Mesenchymal stem cell (in vitro differentiated cells and primary cell): ENCODE measurements at regions not wholly inside any gene's neighbourhood (a gene's known extent, or its start where the extent isn't known, plus 50 kb on each side); places are given as distances from the start of the nearest gene placed in this dataset.

Experiments
- DNase-seq: peaks from one replicate; pipeline ENCODE4 v3.0.0-alpha.2; 2013
- H2AFZ ChIP-seq: one replicate; pipeline ENCODE4 v1.6.1; 2013; ENCODE audit warnings: low read depth, mild to moderate bottlenecking, control low read depth, inconsistent platforms, low read length, moderate library complexity
- H2AK5ac ChIP-seq: 2 replicates; pipeline ENCODE4 v1.6.1; 2013; ENCODE audit warnings: low read length, moderate library complexity, mild to moderate bottlenecking, inconsistent platforms; ENCODE audit not compliant: severe bottlenecking
- H2BK120ac ChIP-seq: one replicate; pipeline ENCODE4 v1.6.1; 2013; ENCODE audit warnings: low read depth, mild to moderate bottlenecking, inconsistent platforms, low read length, moderate library complexity
- H2BK12ac ChIP-seq, 2 experiments: one replicate each; pipeline ENCODE4 v1.6.1; 2013; ENCODE audit warnings: inconsistent platforms in 2 of 2, low read length in 2 of 2, mild to moderate bottlenecking in 2 of 2, moderate library complexity in 2 of 2, control low read depth in 1 of 2
- H2BK15ac ChIP-seq: one replicate; pipeline ENCODE4 v1.6.1; 2013; ENCODE audit warnings: mild to moderate bottlenecking, low read depth, inconsistent platforms; ENCODE audit not compliant: poor library complexity, severe bottlenecking
- H2BK5ac ChIP-seq: 2 replicates; pipeline ENCODE4 v1.6.1; 2013; ENCODE audit warnings: low read depth, mild to moderate bottlenecking, low read length, control low read depth, inconsistent platforms; ENCODE audit not compliant: poor library complexity, severe bottlenecking
- H3K14ac ChIP-seq, 2 experiments: one replicate each; pipeline ENCODE4 v1.6.1; 2013; ENCODE audit warnings: inconsistent platforms in 2 of 2, low read length in 2 of 2, control low read depth in 1 of 2, mild to moderate bottlenecking in 1 of 2, moderate library complexity in 1 of 2
- H3K18ac ChIP-seq, 2 experiments: one replicate each; pipeline ENCODE4 v1.6.1; 2013; ENCODE audit warnings: inconsistent platforms in 2 of 2, low read length in 2 of 2, control low read depth in 1 of 2, low read depth in 1 of 2, mild to moderate bottlenecking in 1 of 2
- H3K23ac ChIP-seq, 2 experiments: one replicate each; pipeline ENCODE4 v1.6.1; 2013; ENCODE audit warnings: inconsistent platforms in 2 of 2, low read length in 2 of 2, mild to moderate bottlenecking in 2 of 2, moderate library complexity in 2 of 2, control low read depth in 1 of 2
- H3K27ac ChIP-seq: 2 replicates; pipeline ENCODE4 v1.5.1; 2013; ENCODE audit warnings: mild to moderate bottlenecking, moderate library complexity, low read length, control low read depth, inconsistent platforms; ENCODE audit not compliant: poor library complexity, severe bottlenecking
- H3K27me3 ChIP-seq, 2 experiments: 2 replicates each; pipeline versions ENCODE4 v1.6.1 to v1.7.0; 2013; ENCODE audit warnings: low read length in 2 of 2, mild to moderate bottlenecking in 2 of 2, moderate library complexity in 2 of 2, control low read depth in 1 of 2, inconsistent platforms in 1 of 2; ENCODE audit not compliant: control insufficient read depth in 1 of 2, insufficient read depth in 1 of 2
- H3K36me3 ChIP-seq, 2 experiments: 2 replicates each; pipeline versions ENCODE4 v1.6.1 to v1.7.0; 2013; ENCODE audit warnings: low read length in 2 of 2, control low read depth in 1 of 2, inconsistent platforms in 1 of 2, low read depth in 1 of 2, mild to moderate bottlenecking in 1 of 2; ENCODE audit not compliant: insufficient read depth in 2 of 2, control insufficient read depth in 1 of 2
- H3K4ac ChIP-seq, 2 experiments: one replicate each; pipeline ENCODE4 v1.6.1; 2013; ENCODE audit warnings: inconsistent platforms in 2 of 2, low read length in 2 of 2, mild to moderate bottlenecking in 2 of 2, moderate library complexity in 2 of 2, control low read depth in 1 of 2, low read depth in 1 of 2
- H3K4me1 ChIP-seq: 2 replicates; pipeline ENCODE4 v1.6.1; 2013; ENCODE audit warnings: low read depth, low read length, control low read depth; ENCODE audit not compliant: control insufficient read depth, insufficient read depth
- H3K4me2 ChIP-seq: 2 replicates; pipeline ENCODE4 v1.6.1; 2013; ENCODE audit warnings: low read length, mild to moderate bottlenecking, inconsistent platforms; ENCODE audit not compliant: poor library complexity, severe bottlenecking
- H3K4me3 ChIP-seq, 2 experiments: 2 replicates each; pipeline versions ENCODE4 v1.5.1 to v1.7.0; 2013; ENCODE audit warnings: low read length in 2 of 2, mild to moderate bottlenecking in 2 of 2, control low read depth in 1 of 2, low read depth in 1 of 2; ENCODE audit not compliant: insufficient read depth in 1 of 2
- H3K79me1 ChIP-seq: replicated peaks from 2 replicates; pipeline ENCODE4 v1.6.1; 2013; ENCODE audit warnings: mild to moderate bottlenecking, control low read depth, low read length, inconsistent platforms; ENCODE audit not compliant: poor library complexity, severe bottlenecking
- H3K9ac ChIP-seq: 2 replicates; pipeline ENCODE4 v1.7.0; 2013; ENCODE audit warnings: mild to moderate bottlenecking, low read length, moderate library complexity
- H3K9me3 ChIP-seq: 2 replicates; pipeline ENCODE4 v1.7.0; 2013; ENCODE audit warnings: mild to moderate bottlenecking, low read length; ENCODE audit not compliant: control insufficient read depth
- H4K8ac ChIP-seq: one replicate; pipeline ENCODE4 v1.6.1; 2013; ENCODE audit warnings: inconsistent platforms, mild to moderate bottlenecking, low read length, moderate library complexity
- H4K91ac ChIP-seq: one replicate; pipeline ENCODE4 v1.6.1; 2013; ENCODE audit warnings: mild to moderate bottlenecking, low read length, inconsistent platforms
- WGBS: methylation state at CpG from one replicate; pipeline ENCODE4 v1.1.7; 2013; ENCODE audit warnings: mixed read lengths; 5-methylcytosine and 5-hydroxymethylcytosine counted together

- H3K18ac ChIP-seq = no peak overlapping the region
- no peak for DNase-seq
- no peak overlapping the region for H2BK120ac ChIP-seq
- no peak overlapping the region for H3K23ac ChIP-seq
- no peak overlapping the region for H2BK12ac ChIP-seq
- no peak overlapping the region for H3K27ac ChIP-seq
- no peak overlapping the region for H2AK5ac ChIP-seq
- no peak overlapping the region for H2BK5ac ChIP-seq
- H4K8ac ChIP-seq = no peak overlapping the region
- no peak overlapping the region for H2AFZ ChIP-seq
- WGBS = 91% methylated on average over 4 of the region's 4 CpGs
- no peak overlapping the region for H3K4ac ChIP-seq
- H3K36me3 ChIP-seq = no peaks in the 10 kb centered on the region
- no peak overlapping the region for H3K9ac ChIP-seq
- no peaks in the 10 kb centered on the region for H3K79me1 ChIP-seq
- H4K91ac ChIP-seq = no peak overlapping the region
- H3K14ac ChIP-seq = no peak overlapping the region
- no peaks in the 10 kb centered on the region for H3K4me1 ChIP-seq
- H3K9me3 ChIP-seq = no peaks in the 10 kb centered on the region
- H2BK15ac ChIP-seq = no peak overlapping the region
- no peak overlapping the region for H3K4me3 ChIP-seq
- no peaks in the 10 kb centered on the region for H3K27me3 ChIP-seq
- no peak overlapping the region for H3K4me2 ChIP-seq
These were observed 67.4 kb upstream of the VRK2 start for GRCh38 chr2:57979158-57979557.

DNA sequence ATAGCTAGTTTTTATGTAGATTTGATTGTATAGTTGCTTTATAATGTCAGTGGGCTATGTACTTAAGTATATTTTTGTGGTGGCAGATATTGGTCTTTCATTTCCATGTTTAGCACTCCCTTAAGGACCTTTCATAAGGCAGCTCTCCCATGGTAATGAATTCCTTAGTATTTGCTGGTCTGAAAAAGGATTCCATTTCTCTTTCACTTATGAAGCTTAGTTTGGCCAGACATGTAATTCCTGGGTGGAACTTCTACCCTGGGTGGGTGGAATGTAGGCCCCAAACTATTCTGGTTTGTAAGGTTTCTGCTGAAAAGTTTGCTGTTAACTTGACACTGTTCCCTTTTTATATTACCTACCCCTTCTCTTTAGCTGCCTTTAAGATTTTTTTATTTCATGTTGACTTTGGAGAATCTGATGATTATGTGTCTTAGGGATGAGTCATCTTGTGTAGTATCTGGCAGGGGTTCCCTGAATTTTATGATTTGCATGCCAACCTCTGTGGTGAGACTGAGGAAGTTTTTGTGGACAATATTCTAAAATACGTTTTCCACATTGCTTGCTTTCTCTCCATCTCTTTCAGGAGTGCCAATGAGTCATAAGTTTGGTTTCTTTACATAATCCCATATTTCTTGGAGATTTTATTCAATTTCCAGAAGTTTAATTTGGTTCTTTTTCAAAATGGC is 65.4 kb upstream of the VRK2 start:
- peak overlapping the region in 1 of 2 experiments; percentile 1 for H3K4me3 ChIP-seq
- H3K27ac ChIP-seq = no peak overlapping the region
- no peak overlapping the region for H3K4me2 ChIP-seq
- H2AFZ ChIP-seq = no peak overlapping the region
- H3K79me1 ChIP-seq = no peaks in the 10 kb centered on the region
- no peak overlapping the region for H4K8ac ChIP-seq
- no peak overlapping the region for H2AK5ac ChIP-seq
- H2BK12ac ChIP-seq = no peak overlapping the region
- no peak overlapping the region for H2BK15ac ChIP-seq
- H3K14ac ChIP-seq = no peak overlapping the region
- H4K91ac ChIP-seq = no peak overlapping the region
- H2BK120ac ChIP-seq = no peak overlapping the region
- H2BK5ac ChIP-seq = no peak overlapping the region
- DNase-seq = no peak
- H3K4ac ChIP-seq = no peak overlapping the region
- H3K23ac ChIP-seq = no peak overlapping the region
- no peaks in the 10 kb centered on the region for H3K27me3 ChIP-seq
- H3K4me1 ChIP-seq = no peaks in the 10 kb centered on the region
- no peaks in the 10 kb centered on the region for H3K9me3 ChIP-seq
- H3K36me3 ChIP-seq = no peaks in the 10 kb centered on the region
- WGBS = no CpG with 5 or more reads among the region's 1 CpG
- H3K18ac ChIP-seq = no peak overlapping the region
- H3K9ac ChIP-seq = peak overlapping the region; percentile 34

GRCh38 chr2:57987835-57988573 is 58.6 kb upstream of the VRK2 start:
- Histone ChIP-seq H3K4me3 (no peak overlapping the region), H3K18ac (no peak overlapping the region), H3K79me1 (no peaks in the 10 kb centered on the region), H3K4me2 (no peak overlapping the region), H4K91ac (no peak overlapping the region), H3K27ac (no peak overlapping the region), H3K9me3 (no peaks in the 10 kb centered on the region), H3K4ac (no peak overlapping the region), H3K36me3 (no peaks in the 10 kb centered on the region), H3K14ac (no peak overlapping the region), H2AFZ (no peak overlapping the region), H3K23ac (no peak overlapping the region), H4K8ac (no peak overlapping the region), H3K4me1 (no peaks in the 10 kb centered on the region), H2BK5ac (no peak overlapping the region), H3K27me3 (no peaks in the 10 kb centered on the region), H2AK5ac (no peak overlapping the region), H2BK12ac (no peak overlapping the region), H3K9ac (no peak overlapping the region), H2BK120ac (no peak overlapping the region), H2BK15ac (no peak overlapping the region)
- peak; percentile 30 for DNase-seq

DNA sequence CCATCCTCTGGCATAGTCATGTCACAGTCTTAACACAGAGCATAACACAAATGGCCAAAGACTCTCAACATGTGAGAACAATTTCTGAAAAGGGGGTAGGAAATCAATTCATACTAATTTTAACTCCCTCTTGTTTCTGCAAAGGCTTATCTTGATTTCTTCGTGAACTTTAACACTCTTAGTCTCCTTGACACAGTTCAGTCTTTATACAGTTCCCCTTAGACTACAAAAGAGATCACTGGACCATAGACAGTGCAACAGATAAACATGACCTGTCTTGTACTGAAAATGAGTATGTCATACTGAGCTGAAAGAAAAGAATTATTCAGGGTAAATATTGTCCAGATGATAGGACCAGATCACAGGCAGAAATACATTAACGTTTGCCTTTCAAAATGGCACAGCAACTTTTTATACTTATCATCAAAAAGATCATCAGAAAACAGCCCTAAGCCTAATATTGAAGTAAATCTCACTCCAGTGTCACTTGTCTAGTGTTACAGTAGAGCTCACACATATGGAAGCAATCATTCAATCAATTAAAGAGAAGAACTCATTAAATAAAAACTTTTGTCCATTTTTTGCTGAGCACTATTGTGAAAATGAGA is 56.4 kb upstream of the VRK2 start:
- H3K14ac ChIP-seq = no peak overlapping the region
- H3K4me1 ChIP-seq = no peaks in the 10 kb centered on the region
- H3K18ac ChIP-seq = no peak overlapping the region
- no peak for DNase-seq
- no peak overlapping the region for H2AK5ac ChIP-seq
- no peak overlapping the region for H2BK5ac ChIP-seq
- no peaks in the 10 kb centered on the region for H3K79me1 ChIP-seq
- no peak overlapping the region for H2BK12ac ChIP-seq
- H3K27me3 ChIP-seq = no peaks in the 10 kb centered on the region
- H2AFZ ChIP-seq = no peak overlapping the region
- 94% methylated on average over 2 of the region's 2 CpGs for WGBS
- H3K4me2 ChIP-seq = no peak overlapping the region
- no peak overlapping the region for H4K8ac ChIP-seq
- H3K27ac ChIP-seq = no peak overlapping the region
- H3K4me3 ChIP-seq = no peak overlapping the region
- no peak overlapping the region for H3K4ac ChIP-seq
- H3K36me3 ChIP-seq = no peaks in the 10 kb centered on the region
- H3K23ac ChIP-seq = no peak overlapping the region
- H3K9ac ChIP-seq = no peak overlapping the region
- no peak overlapping the region for H2BK120ac ChIP-seq
- H2BK15ac ChIP-seq = no peak overlapping the region
- H3K9me3 ChIP-seq = no peaks in the 10 kb centered on the region
- H4K91ac ChIP-seq = no peak overlapping the region
